WERI-Rb-1 (cell line): ENCODE measurements at regions not wholly inside any gene's neighbourhood (a gene's known extent, or its start where the extent isn't known, plus 50 kb on each side); places are given as distances from the start of the nearest gene placed in this dataset.

Experiments
- DNase-seq: peaks from one replicate; pipeline ENCODE4 v3.0.0-alpha.2; 2020
- H3K27ac ChIP-seq: fragments of 250-450 bp; sonication (Bioruptor Pico); 2 replicates; pipeline ENCODE4 v1.5.1; 2020; ENCODE audit warnings: mild to moderate bottlenecking, moderate library complexity
- H3K27me3 ChIP-seq: fragments of 250-450 bp; sonication (Bioruptor Pico); 2 replicates; pipeline ENCODE4 v1.5.1; 2021; ENCODE audit warnings: mild to moderate bottlenecking, low read depth, moderate library complexity; ENCODE audit not compliant: insufficient read depth, severe bottlenecking
- H3K36me3 ChIP-seq: fragments of 250-450 bp; sonication (Bioruptor Pico); 2 replicates; pipeline ENCODE4 v1.5.1; 2020; ENCODE audit warnings: mild to moderate bottlenecking, moderate library complexity
- H3K4me3 ChIP-seq: 2 replicates; pipeline ENCODE4 v1.5.1; 2011; ENCODE audit warnings: low read depth, mild to moderate bottlenecking, control low read depth, low read length
- H3K9me3 ChIP-seq: fragments of 250-450 bp; sonication (Bioruptor Pico); 2 replicates; pipeline ENCODE4 v1.5.1; 2021; ENCODE audit warnings: mild to moderate bottlenecking, moderate library complexity; ENCODE audit not compliant: severe bottlenecking
- CTCF ChIP-seq: IDR thresholded peaks from 2 replicates; pipeline ENCODE4 v1.5.1; 2011; ENCODE audit warnings: low read depth, mild to moderate bottlenecking, control low read depth, inconsistent platforms, low read length

GRCh38 chr10:125513429-125514182 lies 169.4 kb downstream of the TEX36 start:
- H3K27me3 ChIP-seq, result peaks cover 23% of the 10 kb centered on the region
- H3K4me3 ChIP-seq, result no peak overlapping the region
- TF ChIP-seq CTCF, result no peak
- DNase-seq, result no peak
- no peaks in the 10 kb centered on the region for H3K9me3 ChIP-seq
- H3K36me3 ChIP-seq, result no peaks in the 10 kb centered on the region
- no peak overlapping the region for H3K27ac ChIP-seq

GRCh38 chr10:125510998-125511397 lies 172.0 kb downstream of the TEX36 start:
- no peaks in the 10 kb centered on the region for H3K36me3 ChIP-seq
- TF ChIP-seq CTCF, result no peak
- H3K9me3 ChIP-seq, result no peaks in the 10 kb centered on the region
- H3K27ac ChIP-seq, result no peak overlapping the region
- H3K4me3 ChIP-seq, result no peak overlapping the region
- H3K27me3 ChIP-seq, result peaks cover 40% of the 10 kb centered on the region
- no peak for DNase-seq

GRCh38 chr10:125505648-125506047 lies 177.3 kb downstream of the TEX36 start:
- Histone ChIP-seq H3K27ac (no peak overlapping the region), H3K4me3 (no peak overlapping the region), H3K9me3 (peaks cover 2% of the 10 kb centered on the region), H3K27me3 (peaks cover 47% of the 10 kb centered on the region), H3K36me3 (no peaks in the 10 kb centered on the region)
- TF ChIP-seq CTCF, result no peak
- no peak for DNase-seq

- Histone ChIP-seq H3K27ac (no peak overlapping the region), H3K36me3 (no peaks in the 10 kb centered on the region)
- TF ChIP-seq CTCF, result no peak
Measured at GRCh38 chr10:125502276-125502675, 180.7 kb downstream of the TEX36 start.

GRCh38 chr10:125495386-125495785 lies 187.6 kb downstream of the TEX36 start:
- peaks cover 68% of the 10 kb centered on the region for H3K27me3 ChIP-seq
- no peak overlapping the region for H3K27ac ChIP-seq
- DNase-seq, result no peak
- no peak overlapping the region for H3K4me3 ChIP-seq
- no peak for TF ChIP-seq CTCF
- H3K9me3 ChIP-seq, result no peaks in the 10 kb centered on the region
- H3K36me3 ChIP-seq, result no peaks in the 10 kb centered on the region

More at GRCh38 chr10:125502276-125502675, 180.7 kb downstream of the TEX36 start:
- Histone ChIP-seq H3K9me3 (peaks cover 2% of the 10 kb centered on the region), H3K4me3 (no peak overlapping the region), H3K27me3 (peaks cover 57% of the 10 kb centered on the region)
- no peak for DNase-seq

- H3K9me3 ChIP-seq, result no peaks in the 10 kb centered on the region
Measured at GRCh38 chr10:125494651-125495239, 188.2 kb downstream of the TEX36 start.

More at GRCh38 chr10:125494651-125495239, 188.2 kb downstream of the TEX36 start:
- Histone ChIP-seq H3K27ac (no peak overlapping the region), H3K4me3 (no peak overlapping the region), H3K36me3 (no peaks in the 10 kb centered on the region), H3K27me3 (peaks cover 69% of the 10 kb centered on the region)
- no peak for TF ChIP-seq CTCF
- no peak for DNase-seq
